Breast epithelium (tissue), 4 donors: ENCODE measurements at regions not wholly inside any gene's neighbourhood (a gene's known extent, or its start where the extent isn't known, plus 50 kb on each side); places are given as distances from the start of the nearest gene placed in this dataset.

Experiments
- DNase-seq, 2 donors: peaks; one replicate each; pipeline ENCODE4 v3.0.0-alpha.2; 2019; ENCODE audit warnings: low spot score in 2 of 2
- H3K27ac ChIP-seq, 2 donors: fragments of 200-600 bp; sonication (generic) in 1 of 2; one replicate each; pipeline ENCODE4 v1.5.1; 2016 to 2019; ENCODE audit warnings: mild to moderate bottlenecking in 1 of 2
- H3K27me3 ChIP-seq, 2 donors: fragments of 200-600 bp; sonication (generic) in 1 of 2; one replicate each; pipeline versions ENCODE4 v1.5.1 to v1.6.0; 2017 to 2019; ENCODE audit warnings: control low read depth in 1 of 2, mild to moderate bottlenecking in 1 of 2
- H3K36me3 ChIP-seq: fragments of 200-600 bp; one replicate; pipeline ENCODE4 v1.5.1; 2019
- H3K4me1 ChIP-seq, 2 donors: fragments of 200-600 bp; sonication (generic); one replicate each; pipeline ENCODE4 v1.5.1; 2016 to 2019; ENCODE audit warnings: control low read depth in 1 of 2
- H3K4me3 ChIP-seq, 3 donors: fragments of 200-600 bp; sonication (generic); 1 replicate in 2 of 3; 2 replicates in 1 of 3; pipeline ENCODE4 v1.5.1; 2016 to 2019; ENCODE audit warnings: mild to moderate bottlenecking in 3 of 3, moderate library complexity in 2 of 3
- H3K9me3 ChIP-seq, 2 donors: fragments of 200-600 bp; sonication (generic) in 1 of 2; one replicate each; pipeline ENCODE4 v1.5.1; 2016 to 2019; ENCODE audit warnings: control low read depth in 1 of 2
- CTCF ChIP-seq, 3 donors: fragments of 450-650 bp; IDR thresholded peaks; one replicate each; pipeline ENCODE4 v1.5.1; 2016 to 2017; ENCODE audit warnings: antibody characterized with exemption in 3 of 3, mild to moderate bottlenecking in 3 of 3, moderate library complexity in 3 of 3
- POLR2A ChIP-seq: fragments of 450-650 bp; IDR thresholded peaks from one replicate; pipeline ENCODE4 v1.6.1; 2016; ENCODE audit warnings: antibody characterized with exemption, mild to moderate bottlenecking, moderate library complexity
- POLR2AphosphoS5 ChIP-seq, 3 donors: sonication (generic); formaldehyde crosslinking; IDR thresholded peaks; one replicate each; pipeline ENCODE4 v1.6.1; 2017; ENCODE audit warnings: antibody characterized with exemption in 3 of 3
- intact Hi-C: fragments of 100-400 bp; cut with DNase I; formaldehyde crosslinking; loops from one replicate; pipeline ENCODE4 v1.15.1; 2023; ENCODE audit warnings: low total_unique reads

- no peak overlapping the region for H3K4me3 ChIP-seq
- no peaks in the 10 kb centered on the region for H3K4me1 ChIP-seq
- TF ChIP-seq POLR2A (no peak), CTCF (IDR thresholded peaks at IDR 0.05) (no peak), POLR2AphosphoS5 (IDR thresholded peaks at IDR 0.05) (no peak)
- no peaks in the 10 kb centered on the region for H3K27me3 ChIP-seq
- no peaks in the 10 kb centered on the region for H3K9me3 ChIP-seq
- H3K27ac ChIP-seq, result no peak overlapping the region
- DNase-seq, result no peak
- no peaks in the 10 kb centered on the region for H3K36me3 ChIP-seq
- intact Hi-C loops, result no loop called here
These were observed 279.3 kb downstream of the SETD4 start for GRCh38 chr21:35780983-35781382.

- Histone ChIP-seq H3K4me3 (no peak overlapping the region), H3K4me1 (no peaks in the 10 kb centered on the region), H3K36me3 (no peaks in the 10 kb centered on the region), H3K27ac (no peak overlapping the region), H3K9me3 (no peaks in the 10 kb centered on the region), H3K27me3 (no peaks in the 10 kb centered on the region)
- DNase-seq, result peak in 1 of 2 donors; percentile 32
- intact Hi-C loops, result no loop called here
- TF ChIP-seq POLR2AphosphoS5 (IDR thresholded peaks at IDR 0.05) (no peak), CTCF (IDR thresholded peaks at IDR 0.05) (no peak), POLR2A (no peak)
These were observed 280.4 kb downstream of the SETD4 start for GRCh38 chr21:35779690-35780570.

GRCh38 chr21:35779167-35779566, 281.2 kb downstream of the SETD4 start:
- no peak overlapping the region for H3K4me3 ChIP-seq
- no peak overlapping the region for H3K27ac ChIP-seq
- no peak for DNase-seq
- no peaks in the 10 kb centered on the region for H3K36me3 ChIP-seq
- H3K27me3 ChIP-seq, result no peaks in the 10 kb centered on the region
- TF ChIP-seq CTCF (IDR thresholded peaks at IDR 0.05) (no peak), POLR2AphosphoS5 (IDR thresholded peaks at IDR 0.05) (no peak), POLR2A (no peak)
- H3K4me1 ChIP-seq, result no peaks in the 10 kb centered on the region
- H3K9me3 ChIP-seq, result no peaks in the 10 kb centered on the region
- intact Hi-C loops, result no loop called here

GRCh38 chr21:35777081-35777480, 283.2 kb downstream of the SETD4 start:
- no peak overlapping the region for H3K4me3 ChIP-seq
- H3K9me3 ChIP-seq, result no peaks in the 10 kb centered on the region
- no peaks in the 10 kb centered on the region for H3K36me3 ChIP-seq
- TF ChIP-seq CTCF (IDR thresholded peaks at IDR 0.05), result no peak
- no peak for TF ChIP-seq POLR2AphosphoS5 (IDR thresholded peaks at IDR 0.05)
- no peak for TF ChIP-seq POLR2A
- DNase-seq, result no peak
- intact Hi-C loops, result no loop called here
- no peak overlapping the region for H3K27ac ChIP-seq
- H3K4me1 ChIP-seq, result no peaks in the 10 kb centered on the region
- H3K27me3 ChIP-seq, result no peaks in the 10 kb centered on the region

GRCh38 chr21:35775778-35776544, 284.4 kb downstream of the SETD4 start:
- Histone ChIP-seq H3K4me1 (no peaks in the 10 kb centered on the region), H3K27ac (no peak overlapping the region), H3K27me3 (no peaks in the 10 kb centered on the region), H3K36me3 (no peaks in the 10 kb centered on the region), H3K9me3 (no peaks in the 10 kb centered on the region), H3K4me3 (no peak overlapping the region)
- DNase-seq, result no peak
- no peak for TF ChIP-seq CTCF (IDR thresholded peaks at IDR 0.05)
- no peak for TF ChIP-seq POLR2A
- TF ChIP-seq POLR2AphosphoS5 (IDR thresholded peaks at IDR 0.05), result no peak
- intact Hi-C loops, result no loop called here
